CD4-positive, alpha-beta T cell (primary cell): ENCODE measurements at regions not wholly inside any gene's neighbourhood (a gene's known extent, or its start where the extent isn't known, plus 50 kb on each side); places are given as distances from the start of the nearest gene placed in this dataset.
"Not testable (repeated sequence)": the region's sequence is repeated elsewhere in the genome, so short reads cannot be mapped to it uniquely, and the experiment has no call there.

Source experiments
- ATAC-seq: fragments of 200-7000 bp; cut with Tn5 transposase; one replicate; pipeline ENCODE4 v1.10.0; 2022; ENCODE audit warnings: mild to moderate bottlenecking; ENCODE audit not compliant: poor library complexity
- CTCF ChIA-PET: fragments of 350-600 bp; sonication (Branson Sonifier 250); formaldehyde crosslinking; loops from one replicate; lab custom pipeline; 2021; ENCODE audit warnings: antibody characterized with exemption, inconsistent platforms; lab: Charles Lee
- POLR2A ChIA-PET: fragments of 350-600 bp; sonication (Branson Sonifier 250); formaldehyde crosslinking; loops from one replicate; lab custom pipeline; 2021; ENCODE audit warnings: antibody characterized with exemption, inconsistent platforms; lab: Charles Lee
- DNase-seq, 14 experiments: peaks; one replicate each; pipeline ENCODE4 v3.0.0-alpha.2; 2013 to 2020; ENCODE audit warnings: mixed read lengths in 2 of 14
- H3K27ac ChIP-seq, 2 donors: one replicate each; pipeline versions ENCODE4 v1.5.1 to v1.7.0; 2013; ENCODE audit warnings: low read length in 2 of 2, low read depth in 1 of 2, mild to moderate bottlenecking in 1 of 2
- H3K27me3 ChIP-seq, 2 experiments: 1 replicate in 1 of 2; 2 replicates in 1 of 2; pipeline versions ENCODE4 v1.6.1 to v1.7.0; 2013; ENCODE audit warnings: low read length in 2 of 2, control low read depth in 1 of 2, mild to moderate bottlenecking in 1 of 2, moderate library complexity in 1 of 2; ENCODE audit not compliant: insufficient read depth in 2 of 2, control insufficient read depth in 1 of 2
- H3K36me3 ChIP-seq: one replicate; pipeline ENCODE4 v1.6.1; 2013; ENCODE audit warnings: low read length, control low read depth; ENCODE audit not compliant: insufficient read depth
- H3K4me1 ChIP-seq: one replicate; pipeline ENCODE4 v1.6.1; 2013; ENCODE audit warnings: low read length, control low read depth; ENCODE audit not compliant: insufficient read depth
- H3K4me3 ChIP-seq: one replicate; pipeline ENCODE4 v1.5.1; 2013; ENCODE audit warnings: mild to moderate bottlenecking, low read length, moderate library complexity
- H3K9me3 ChIP-seq, 2 experiments: 1 replicate in 1 of 2; 2 replicates in 1 of 2; pipeline versions ENCODE4 v1.6.1 to v1.7.0; 2013; ENCODE audit warnings: low read length in 2 of 2, mild to moderate bottlenecking in 2 of 2, control low read depth in 1 of 2, moderate library complexity in 1 of 2; ENCODE audit not compliant: control insufficient read depth in 1 of 2, insufficient read depth in 1 of 2
- H3K27ac Mint-ChIP-seq: one replicate; pipeline ENCODE4 v1.8.0; 2020; ENCODE audit warnings: mixed read lengths
- H3K27me3 Mint-ChIP-seq: one replicate; pipeline ENCODE4 v1.8.0; 2021; ENCODE audit warnings: mixed read lengths
- H3K36me3 Mint-ChIP-seq: one replicate; pipeline ENCODE4 v1.8.0; 2021; ENCODE audit warnings: low read depth, mixed read lengths
- H3K4me1 Mint-ChIP-seq: one replicate; pipeline ENCODE4 v1.8.0; 2021; ENCODE audit warnings: low read depth, mixed read lengths
- H3K4me3 Mint-ChIP-seq: one replicate; pipeline ENCODE4 v1.8.0; 2020; ENCODE audit warnings: mild to moderate bottlenecking, mixed read lengths
- H3K9me3 Mint-ChIP-seq: one replicate; pipeline ENCODE4 v1.8.0; 2020; ENCODE audit warnings: mixed read lengths
- intact Hi-C, 2 experiments: fragments of 100-400 bp; cut with DNase I in 1 of 2; cut with micrococcal nuclease in 1 of 2; formaldehyde crosslinking; loops; one replicate each; pipeline versions ENCODE4 v1.15.1 to v1.9.0; 2023 to 2025; cut with DNase I, micrococcal nuclease
- TF ChIP-seq, protein P1 (sequence below): fragments of 200-600 bp; IDR thresholded peaks from one replicate; pipeline ENCODE4 v1.8.0; 2022; ENCODE audit warnings: antibody characterized with exemption, mild to moderate bottlenecking

DNA sequence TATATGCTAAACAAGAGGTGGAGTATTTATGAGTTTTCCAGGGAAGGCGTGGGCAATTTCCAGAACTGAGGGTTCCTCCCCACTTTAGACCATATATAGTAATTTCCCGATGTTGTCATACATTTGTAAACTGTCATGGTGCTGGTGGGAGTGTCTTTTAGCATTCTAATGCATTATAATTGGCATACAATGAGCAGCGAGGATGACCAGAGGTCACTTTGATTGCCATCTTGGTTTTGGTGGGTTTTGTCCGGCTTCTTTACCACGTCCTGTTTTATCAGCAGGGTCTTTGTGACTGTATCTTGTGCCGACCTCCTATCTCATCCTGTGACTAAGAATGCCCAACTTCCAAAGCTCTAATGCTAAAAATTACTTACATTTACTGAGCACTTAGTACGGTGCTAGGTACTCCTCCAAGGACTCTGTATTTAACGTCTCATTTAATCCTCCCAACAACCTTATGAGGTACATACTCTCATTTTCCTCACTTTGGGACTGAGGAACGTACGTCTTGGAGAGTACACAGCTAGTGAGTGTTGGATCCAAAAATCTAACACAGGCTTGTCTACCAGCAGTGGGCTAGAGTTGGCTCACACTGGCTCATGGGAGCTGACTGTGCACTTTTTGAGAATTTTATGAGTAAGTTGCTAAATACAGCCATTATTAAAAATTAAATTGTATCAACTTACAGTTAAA lies 144.8 kb upstream of the NEBL start:
- H3K27ac Mint-ChIP-seq = no peak overlapping the region
- H3K27me3 Mint-ChIP-seq = peaks cover 10% of the 10 kb centered on the region
- CTCF ChIA-PET = no interaction called here
- DNase-seq (no peak), ATAC-seq (no peak)
- Histone ChIP-seq H3K9me3 (peaks cover 0 to 8% of the 10 kb centered on the region in 2 experiments), H3K27ac (no peak overlapping the region), H3K36me3 (no peaks in the 10 kb centered on the region), H3K4me1 (no peaks in the 10 kb centered on the region), H3K27me3 (no peaks in the 10 kb centered on the region), H3K4me3 (no peak overlapping the region)
- no peaks in the 10 kb centered on the region for H3K9me3 Mint-ChIP-seq
- intact Hi-C loops = no loop called here
- no peak overlapping the region for H3K4me3 Mint-ChIP-seq
- H3K4me1 Mint-ChIP-seq = no peaks in the 10 kb centered on the region
- POLR2A ChIA-PET = no interaction called here
- no peaks in the 10 kb centered on the region for H3K36me3 Mint-ChIP-seq
- TF ChIP-seq, protein P1, sequence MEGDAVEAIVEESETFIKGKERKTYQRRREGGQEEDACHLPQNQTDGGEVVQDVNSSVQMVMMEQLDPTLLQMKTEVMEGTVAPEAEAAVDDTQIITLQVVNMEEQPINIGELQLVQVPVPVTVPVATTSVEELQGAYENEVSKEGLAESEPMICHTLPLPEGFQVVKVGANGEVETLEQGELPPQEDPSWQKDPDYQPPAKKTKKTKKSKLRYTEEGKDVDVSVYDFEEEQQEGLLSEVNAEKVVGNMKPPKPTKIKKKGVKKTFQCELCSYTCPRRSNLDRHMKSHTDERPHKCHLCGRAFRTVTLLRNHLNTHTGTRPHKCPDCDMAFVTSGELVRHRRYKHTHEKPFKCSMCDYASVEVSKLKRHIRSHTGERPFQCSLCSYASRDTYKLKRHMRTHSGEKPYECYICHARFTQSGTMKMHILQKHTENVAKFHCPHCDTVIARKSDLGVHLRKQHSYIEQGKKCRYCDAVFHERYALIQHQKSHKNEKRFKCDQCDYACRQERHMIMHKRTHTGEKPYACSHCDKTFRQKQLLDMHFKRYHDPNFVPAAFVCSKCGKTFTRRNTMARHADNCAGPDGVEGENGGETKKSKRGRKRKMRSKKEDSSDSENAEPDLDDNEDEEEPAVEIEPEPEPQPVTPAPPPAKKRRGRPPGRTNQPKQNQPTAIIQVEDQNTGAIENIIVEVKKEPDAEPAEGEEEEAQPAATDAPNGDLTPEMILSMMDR = no peak

DNA sequence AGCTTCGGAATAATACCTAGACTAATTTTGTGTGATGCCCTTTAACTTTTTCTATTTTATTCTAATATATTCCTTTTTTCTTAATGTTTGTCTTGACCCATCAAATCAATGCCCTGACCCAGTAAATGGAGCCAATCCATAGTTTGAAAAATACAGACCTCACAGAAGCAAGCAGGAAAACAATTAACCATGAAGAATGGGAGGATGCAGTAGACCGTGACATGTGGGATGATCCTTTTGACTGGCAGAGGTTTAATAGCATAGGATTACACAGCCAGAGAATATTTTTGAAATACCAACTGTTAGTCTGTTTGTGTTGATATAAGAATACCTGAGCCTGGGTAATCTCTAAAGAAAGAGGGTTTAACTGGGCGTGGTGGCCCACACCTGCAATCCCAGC lies 142.6 kb upstream of the NEBL start:
- no peaks in the 10 kb centered on the region for H3K36me3 ChIP-seq
- Mint-ChIP-seq H3K4me3 (no peak overlapping the region), H3K36me3 (no peaks in the 10 kb centered on the region), H3K4me1 (no peaks in the 10 kb centered on the region), H3K27ac (no peak overlapping the region), H3K9me3 (no peaks in the 10 kb centered on the region), H3K27me3 (peaks cover 9% of the 10 kb centered on the region)
- ATAC-seq = no peak
- ChIA-PET CTCF (no interaction called here), POLR2A (no interaction called here)
- no peak overlapping the region for H3K4me3 ChIP-seq
- TF ChIP-seq, protein P1 = no peak
- DNase-seq = no peak
- no peak overlapping the region for H3K27ac ChIP-seq
- H3K4me1 ChIP-seq = no peaks in the 10 kb centered on the region
- H3K27me3 ChIP-seq = no peaks in the 10 kb centered on the region
- intact Hi-C loops = no loop called here
- H3K9me3 ChIP-seq = peaks cover 0 to 4% of the 10 kb centered on the region in 2 experiments

DNA sequence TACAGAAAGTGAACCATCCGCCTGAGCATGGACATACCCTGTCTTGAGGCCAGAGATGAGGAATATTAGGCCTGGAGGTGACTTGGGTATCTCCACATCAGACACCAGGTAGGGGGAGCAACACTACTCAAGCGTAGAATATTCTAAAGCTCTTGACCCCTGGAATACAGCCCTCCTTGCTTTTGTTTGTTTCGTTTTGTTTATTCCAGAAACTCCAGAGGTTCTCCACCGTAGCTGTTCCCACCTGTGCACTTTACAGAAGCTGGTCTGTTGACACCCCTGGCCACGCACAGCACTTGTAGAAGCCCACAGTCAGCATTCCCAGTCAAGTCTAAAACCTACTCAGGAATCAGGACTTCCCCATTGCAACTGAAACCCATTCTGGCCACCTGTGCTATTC lies 139.6 kb upstream of the NEBL start:
- H3K27me3 Mint-ChIP-seq = no peaks in the 10 kb centered on the region

GRCh38 chr10:21034770-21035169 lies 137.7 kb upstream of the NEBL start:
- intact Hi-C loops, H3K4me1 Mint-ChIP-seq, DNase-seq, CTCF ChIA-PET, H3K27me3 ChIP-seq, H3K4me3 ChIP-seq, POLR2A ChIA-PET, H3K4me3 Mint-ChIP-seq, H3K27ac ChIP-seq, H3K4me1 ChIP-seq, ATAC-seq, H3K36me3 Mint-ChIP-seq, H3K27ac Mint-ChIP-seq, H3K9me3 ChIP-seq, H3K36me3 ChIP-seq, H3K9me3 Mint-ChIP-seq, H3K27me3 Mint-ChIP-seq: not testable (repeated sequence)

More for the DNA sequence above, 139.6 kb upstream of the NEBL start:
- Histone ChIP-seq H3K27ac (no peak overlapping the region), H3K27me3 (no peaks in the 10 kb centered on the region), H3K4me1 (no peaks in the 10 kb centered on the region), H3K4me3 (no peak overlapping the region), H3K9me3 (peaks cover 0 to 4% of the 10 kb centered on the region in 2 experiments), H3K36me3 (no peaks in the 10 kb centered on the region)
- no peak for DNase-seq
- Mint-ChIP-seq H3K9me3 (no peaks in the 10 kb centered on the region), H3K27ac (no peak overlapping the region), H3K4me3 (no peak overlapping the region), H3K4me1 (no peaks in the 10 kb centered on the region), H3K36me3 (no peaks in the 10 kb centered on the region)
- CTCF ChIA-PET = no interaction called here
- TF ChIP-seq, protein P1 = no peak
- no peak for ATAC-seq
- POLR2A ChIA-PET = no interaction called here
- intact Hi-C loops = no loop called here
